ENCODE measurements at regions not wholly inside any gene's neighbourhood (a gene's known extent, or its start where the extent isn't known, plus 50 kb on each side); places are given as distances from the start of the nearest gene placed in this dataset.

- TF ChIP-seq, protein P1, sequence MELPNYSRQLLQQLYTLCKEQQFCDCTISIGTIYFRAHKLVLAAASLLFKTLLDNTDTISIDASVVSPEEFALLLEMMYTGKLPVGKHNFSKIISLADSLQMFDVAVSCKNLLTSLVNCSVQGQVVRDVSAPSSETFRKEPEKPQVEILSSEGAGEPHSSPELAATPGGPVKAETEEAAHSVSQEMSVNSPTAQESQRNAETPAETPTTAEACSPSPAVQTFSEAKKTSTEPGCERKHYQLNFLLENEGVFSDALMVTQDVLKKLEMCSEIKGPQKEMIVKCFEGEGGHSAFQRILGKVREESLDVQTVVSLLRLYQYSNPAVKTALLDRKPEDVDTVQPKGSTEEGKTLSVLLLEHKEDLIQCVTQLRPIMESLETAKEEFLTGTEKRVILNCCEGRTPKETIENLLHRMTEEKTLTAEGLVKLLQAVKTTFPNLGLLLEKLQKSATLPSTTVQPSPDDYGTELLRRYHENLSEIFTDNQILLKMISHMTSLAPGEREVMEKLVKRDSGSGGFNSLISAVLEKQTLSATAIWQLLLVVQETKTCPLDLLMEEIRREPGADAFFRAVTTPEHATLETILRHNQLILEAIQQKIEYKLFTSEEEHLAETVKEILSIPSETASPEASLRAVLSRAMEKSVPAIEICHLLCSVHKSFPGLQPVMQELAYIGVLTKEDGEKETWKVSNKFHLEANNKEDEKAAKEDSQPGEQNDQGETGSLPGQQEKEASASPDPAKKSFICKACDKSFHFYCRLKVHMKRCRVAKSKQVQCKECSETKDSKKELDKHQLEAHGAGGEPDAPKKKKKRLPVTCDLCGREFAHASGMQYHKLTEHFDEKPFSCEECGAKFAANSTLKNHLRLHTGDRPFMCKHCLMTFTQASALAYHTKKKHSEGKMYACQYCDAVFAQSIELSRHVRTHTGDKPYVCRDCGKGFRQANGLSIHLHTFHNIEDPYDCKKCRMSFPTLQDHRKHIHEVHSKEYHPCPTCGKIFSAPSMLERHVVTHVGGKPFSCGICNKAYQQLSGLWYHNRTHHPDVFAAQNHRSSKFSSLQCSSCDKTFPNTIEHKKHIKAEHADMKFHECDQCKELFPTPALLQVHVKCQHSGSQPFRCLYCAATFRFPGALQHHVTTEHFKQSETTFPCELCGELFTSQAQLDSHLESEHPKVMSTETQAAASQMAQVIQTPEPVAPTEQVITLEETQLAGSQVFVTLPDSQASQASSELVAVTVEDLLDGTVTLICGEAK (IDR thresholded peaks at IDR 0.05; ENCODE audit: borderline replicate concordance): no peak
- TF ChIP-seq TARDBP (IDR thresholded peaks at IDR 0.05; ENCODE audit: borderline replicate concordance): no peak
These were observed 515.2 kb upstream of the SULF2 start (continued) for GRCh38 chr20:48300529-48300928.

DNA sequence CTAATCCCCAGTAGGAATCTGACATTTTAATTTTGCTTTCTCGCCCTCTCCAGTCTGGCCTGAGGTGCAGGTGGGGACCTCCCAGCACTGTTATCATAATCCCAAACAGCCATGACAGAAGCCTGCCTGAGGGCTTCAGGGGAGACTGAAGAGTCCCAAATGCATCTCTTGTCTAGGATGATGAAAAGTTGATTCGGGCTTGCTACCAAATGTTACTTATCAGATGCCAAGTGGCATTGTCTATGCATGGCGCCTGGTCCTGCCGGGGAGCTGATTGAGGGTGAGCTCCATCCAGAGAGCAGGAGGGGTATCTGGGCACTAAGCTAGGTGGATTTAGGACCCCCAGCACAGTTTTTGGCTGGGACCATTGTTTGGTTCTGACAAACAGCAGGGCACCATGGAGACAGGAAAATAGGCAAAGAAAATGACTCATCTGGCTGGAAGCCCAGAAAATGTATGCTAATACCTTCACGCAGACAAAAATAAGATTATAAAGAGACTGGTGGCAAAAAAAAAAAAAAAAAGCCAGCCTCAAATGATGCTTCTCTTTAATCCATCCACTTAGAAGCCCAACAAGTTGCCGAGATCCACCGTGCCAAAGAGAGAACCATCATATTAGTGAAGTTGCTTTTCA is 513.7 kb upstream of the SULF2 start:
- Histone ChIP-seq H3K4me2 (ENCODE audit: control insufficient read depth, insufficient read depth) (no peak overlapping the region), H4K20me1 (ENCODE audit: control insufficient read depth, insufficient read depth) (no peaks in the 10 kb centered on the region), H2AFZ (ENCODE audit: control insufficient read depth, low read depth, low read length) (no peak overlapping the region), H3K9me3 (replicated peaks; ENCODE audit: control insufficient read depth, insufficient read depth, low read length) (no peaks in the 10 kb centered on the region), H3K27me3 (replicated peaks in 1 of 2; ENCODE audit: control insufficient read depth in 2 of 2, insufficient read depth in 2 of 2, low read length in 1 of 2) (no peaks in the 10 kb centered on the region), H3K27ac (ENCODE audit: control insufficient read depth, insufficient read depth) (no peak overlapping the region), H3K9ac (ENCODE audit: control insufficient read depth, insufficient read depth, low read length) (no peak overlapping the region), H3K4me1 (ENCODE audit: control insufficient read depth, insufficient read depth, low read length) (no peaks in the 10 kb centered on the region), H3K79me2 (ENCODE audit: control insufficient read depth, insufficient read depth, low read length) (no peaks in the 10 kb centered on the region), H3K36me3 (ENCODE audit: control insufficient read depth in 2 of 2, insufficient read depth in 2 of 2, low read length in 1 of 2) (no peaks in the 10 kb centered on the region), H3K4me3 (no peak overlapping the region)
- 56% methylated on average over 7 of the region's 7 CpGs for WGBS (ENCODE audit: insufficient coverage, insufficient replicate concordance, low lambda C conversion rate, missing lambda C conversion rate)
- ChIA-PET CTCF (no interaction called here), SMC1A (ENCODE audit: uncharacterized antibody, unreplicated experiment) (no interaction called here), POLR2A (interaction anchor here (0.7 kb wide), 1 partner anchor 1931 kb away, joined by 3 read pairs; no protein-coding TSS in a partner anchor), RAD21 (ENCODE audit: unreplicated experiment) (no interaction called here)
- DNase-seq (ENCODE audit: low read depth, low spot score) (no peak), ATAC-seq (no peak), FAIRE-seq (no peak)
- intact Hi-C loops (cut with micrococcal nuclease; ENCODE audit: unreplicated experiment) (no loop called here), in situ Hi-C loops (cut with MboI) (no loop called here)
- BruUV-seq (replicated peaks): no TSS peak
- TF ChIP-seq TAF1 (IDR thresholded peaks at IDR 0.05; ENCODE audit: borderline replicate concordance, low read depth, low read length) (no peak), CHD4 (IDR thresholded peaks at IDR 0.05) (no peak), USF1 (IDR thresholded peaks at IDR 0.05; ENCODE audit: borderline replicate concordance, extremely low read length, insufficient read depth, low read depth, low read length) (no peak), USF2 (IDR thresholded peaks at IDR 0.05; ENCODE audit: borderline replicate concordance, low read depth, low read length) (no peak), ZBTB4 (CRISPR knock-in tag; IDR thresholded peaks at IDR 0.05) (no peak)
- TF ChIP-seq, protein P2, sequence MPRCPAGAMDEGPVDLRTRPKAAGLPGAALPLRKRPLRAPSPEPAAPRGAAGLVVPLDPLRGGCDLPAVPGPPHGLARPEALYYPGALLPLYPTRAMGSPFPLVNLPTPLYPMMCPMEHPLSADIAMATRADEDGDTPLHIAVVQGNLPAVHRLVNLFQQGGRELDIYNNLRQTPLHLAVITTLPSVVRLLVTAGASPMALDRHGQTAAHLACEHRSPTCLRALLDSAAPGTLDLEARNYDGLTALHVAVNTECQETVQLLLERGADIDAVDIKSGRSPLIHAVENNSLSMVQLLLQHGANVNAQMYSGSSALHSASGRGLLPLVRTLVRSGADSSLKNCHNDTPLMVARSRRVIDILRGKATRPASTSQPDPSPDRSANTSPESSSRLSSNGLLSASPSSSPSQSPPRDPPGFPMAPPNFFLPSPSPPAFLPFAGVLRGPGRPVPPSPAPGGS (IDR thresholded peaks at IDR 0.05; ENCODE audit: borderline replicate concordance, insufficient read depth, low read depth, low read length, poor library complexity, severe bottlenecking): no peak
